ENCODE measurements at regions not wholly inside any gene's neighbourhood (a gene's known extent, or its start where the extent isn't known, plus 50 kb on each side); places are given as distances from the start of the nearest gene placed in this dataset.

DNA sequence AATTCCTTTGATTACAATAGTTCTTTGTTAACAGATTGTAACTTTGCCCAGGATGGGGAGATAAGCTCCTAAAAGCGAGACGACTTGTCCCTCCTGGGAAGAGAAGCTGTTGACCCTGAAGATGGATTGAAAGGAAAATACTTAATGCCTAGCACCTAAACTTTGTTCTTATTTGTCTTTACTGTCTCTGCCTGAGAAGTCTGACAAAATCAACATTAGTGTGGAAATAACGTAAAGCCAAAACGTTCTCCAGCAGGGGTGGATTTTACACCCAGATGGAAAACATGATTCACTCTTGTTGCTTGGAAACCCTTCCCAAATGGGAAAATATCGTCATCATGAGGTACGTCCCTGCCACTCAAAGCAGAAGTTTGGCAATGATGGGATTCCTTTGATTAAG, 450.1 kb downstream of the SLC4A3 start:
- H3K9me3 ChIP-seq (ENCODE audit: low read length), result no peaks in the 10 kb centered on the region
- no peak overlapping the region for H3K4me2 ChIP-seq (ENCODE audit: low read length)
- no peak overlapping the region for H3K9ac ChIP-seq (ENCODE audit: low read length)
- H3F3A ChIP-seq (ENCODE audit: insufficient read depth, low read length), result no peaks in the 10 kb centered on the region
- H2AFZ ChIP-seq (ENCODE audit: low read length), result no peak overlapping the region
- H3K79me2 ChIP-seq (ENCODE audit: insufficient read depth, low read length), result no peaks in the 10 kb centered on the region
- H3K27ac ChIP-seq (ENCODE audit: low read depth, low read length, poor library complexity, severe bottlenecking), result no peak overlapping the region
- no peak overlapping the region for H3K4me3 ChIP-seq (ENCODE audit: low read depth, low read length, poor library complexity, severe bottlenecking)
- H3K36me3 ChIP-seq (ENCODE audit: insufficient read depth, low read length), result no peaks in the 10 kb centered on the region
- TF ChIP-seq EZH2 (IDR thresholded peaks at IDR 0.05; ENCODE audit: borderline replicate concordance, low read length) (no peak), CTCF (IDR thresholded peaks at IDR 0.05; ENCODE audit: low read length) (no peak)
- H3K9me2 ChIP-seq (ENCODE audit: low read depth, low read length), result no peaks in the 10 kb centered on the region
- no peaks in the 10 kb centered on the region for H4K20me1 ChIP-seq (ENCODE audit: insufficient read depth, low read length)
- H3K27me3 ChIP-seq (ENCODE audit: insufficient read depth, low read length), result no peaks in the 10 kb centered on the region
- no peaks in the 10 kb centered on the region for H3K4me1 ChIP-seq (ENCODE audit: insufficient read depth, low read length, severe bottlenecking)

- Histone ChIP-seq H3K27me3 (ENCODE audit: insufficient read depth, low read length) (no peaks in the 10 kb centered on the region), H3K4me3 (ENCODE audit: low read depth, low read length, poor library complexity, severe bottlenecking) (no peak overlapping the region), H3K36me3 (ENCODE audit: insufficient read depth, low read length) (no peaks in the 10 kb centered on the region), H3K27ac (ENCODE audit: low read depth, low read length, poor library complexity, severe bottlenecking) (no peak overlapping the region), H3K9ac (ENCODE audit: low read length) (no peak overlapping the region), H2AFZ (ENCODE audit: low read length) (no peak overlapping the region), H3K79me2 (ENCODE audit: insufficient read depth, low read length) (no peaks in the 10 kb centered on the region), H3K9me3 (ENCODE audit: low read length) (no peaks in the 10 kb centered on the region), H3K9me2 (ENCODE audit: low read depth, low read length) (no peaks in the 10 kb centered on the region), H3F3A (ENCODE audit: insufficient read depth, low read length) (no peaks in the 10 kb centered on the region), H4K20me1 (ENCODE audit: insufficient read depth, low read length) (no peaks in the 10 kb centered on the region), H3K4me1 (ENCODE audit: insufficient read depth, low read length, severe bottlenecking) (no peaks in the 10 kb centered on the region), H3K4me2 (ENCODE audit: low read length) (no peak overlapping the region)
- no peak for TF ChIP-seq EZH2 (IDR thresholded peaks at IDR 0.05; ENCODE audit: borderline replicate concordance, low read length)
- TF ChIP-seq CTCF (IDR thresholded peaks at IDR 0.05; ENCODE audit: low read length), result no peak
Measured at GRCh38 chr2:220078439-220078838, 451.0 kb downstream of the SLC4A3 start.

GRCh38 chr2:220079595-220079994, 452.2 kb downstream of the SLC4A3 start:
- H4K20me1 ChIP-seq (ENCODE audit: insufficient read depth, low read length), result no peaks in the 10 kb centered on the region
- no peak overlapping the region for H2AFZ ChIP-seq (ENCODE audit: low read length)
- H3K27me3 ChIP-seq (ENCODE audit: insufficient read depth, low read length), result no peaks in the 10 kb centered on the region
- no peak overlapping the region for H3K9ac ChIP-seq (ENCODE audit: low read length)
- H3K4me3 ChIP-seq (ENCODE audit: low read depth, low read length, poor library complexity, severe bottlenecking), result no peak overlapping the region
- H3F3A ChIP-seq (ENCODE audit: insufficient read depth, low read length), result no peaks in the 10 kb centered on the region
- no peak overlapping the region for H3K4me2 ChIP-seq (ENCODE audit: low read length)
- no peaks in the 10 kb centered on the region for H3K9me2 ChIP-seq (ENCODE audit: low read depth, low read length)
- H3K27ac ChIP-seq (ENCODE audit: low read depth, low read length, poor library complexity, severe bottlenecking), result no peak overlapping the region
- no peak for TF ChIP-seq CTCF (IDR thresholded peaks at IDR 0.05; ENCODE audit: low read length)
- no peak for TF ChIP-seq EZH2 (IDR thresholded peaks at IDR 0.05; ENCODE audit: borderline replicate concordance, low read length)
- H3K36me3 ChIP-seq (ENCODE audit: insufficient read depth, low read length), result no peaks in the 10 kb centered on the region
- no peaks in the 10 kb centered on the region for H3K9me3 ChIP-seq (ENCODE audit: low read length)
- H3K4me1 ChIP-seq (ENCODE audit: insufficient read depth, low read length, severe bottlenecking), result no peaks in the 10 kb centered on the region
- no peaks in the 10 kb centered on the region for H3K79me2 ChIP-seq (ENCODE audit: insufficient read depth, low read length)

All from OCI-LY1 (cell line).